AG08396 (cell line): ENCODE measurements at regions not wholly inside any gene's neighbourhood (a gene's known extent, or its start where the extent isn't known, plus 50 kb on each side); places are given as distances from the start of the nearest gene placed in this dataset.

Source experiments
- DNase-seq: peaks from one replicate; pipeline ENCODE4 v3.0.0; 2012; ENCODE audit warnings: low spot score, mixed read lengths

DNA sequence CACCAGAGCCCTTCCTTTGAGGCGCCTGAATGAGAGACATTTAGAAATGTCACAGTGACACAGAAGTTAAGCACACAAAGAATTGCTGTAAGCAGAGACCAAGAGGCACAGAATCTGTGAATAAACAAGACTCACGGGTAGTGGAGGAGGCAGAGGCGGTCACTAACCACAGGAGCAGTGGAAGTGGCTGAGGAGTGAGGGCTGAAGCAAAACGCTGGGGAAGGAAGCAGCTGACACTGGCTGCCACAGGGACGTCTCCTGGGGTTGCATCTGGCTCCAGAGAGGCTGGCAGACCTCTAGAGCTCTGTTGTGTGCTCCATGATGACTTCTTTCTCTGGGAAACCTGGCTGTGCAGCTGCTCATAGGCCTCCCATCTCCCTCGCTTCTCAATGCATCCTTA, 65.0 kb upstream of the SLC2A12 start:
- DNase-seq: peak; percentile 45

- no peak for DNase-seq
These were observed 63.3 kb upstream of the SLC2A12 start for GRCh38 chr6:134115715-134116074.

DNA sequence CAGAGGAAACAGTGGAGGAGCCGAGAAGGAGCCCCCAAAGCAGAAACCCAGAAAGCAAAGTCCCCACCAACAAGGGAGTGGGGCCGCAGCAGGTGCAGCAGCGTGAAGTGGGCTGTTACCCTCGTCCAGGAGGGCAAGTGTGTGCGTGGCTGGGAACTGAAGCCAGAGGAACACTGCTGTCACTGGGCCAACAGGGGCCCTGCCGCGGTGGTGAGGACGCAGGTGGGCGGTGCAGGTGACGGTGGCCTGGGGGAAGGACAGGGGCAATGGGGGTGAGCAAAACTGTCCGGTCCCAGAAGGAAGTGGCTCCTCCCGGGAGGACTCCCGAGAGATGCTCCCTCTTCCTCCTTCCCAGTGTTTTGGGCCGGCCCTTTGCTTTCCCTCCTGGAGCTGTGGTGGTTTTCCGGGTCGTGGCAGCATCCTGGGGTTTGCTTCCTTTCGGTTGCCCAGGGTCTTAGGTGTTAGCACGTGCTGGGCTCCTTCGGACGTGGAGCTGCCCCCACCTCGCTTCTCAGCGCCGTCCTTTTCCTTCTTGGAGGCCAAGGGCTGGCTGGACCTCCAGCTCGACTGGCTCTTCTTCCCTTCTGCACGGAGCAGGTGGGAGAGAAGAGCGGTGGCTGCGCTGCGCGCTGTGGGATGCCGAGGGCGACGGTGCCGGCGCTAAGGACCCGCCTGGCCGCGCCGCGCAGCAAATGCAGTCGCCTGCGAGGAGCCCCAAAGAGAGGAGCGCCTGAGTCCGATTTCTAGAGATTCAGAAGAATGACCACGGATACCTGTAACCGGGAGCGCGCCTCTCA, 62.7 kb upstream of the SLC2A12 start:
- DNase-seq: no peak

DNA sequence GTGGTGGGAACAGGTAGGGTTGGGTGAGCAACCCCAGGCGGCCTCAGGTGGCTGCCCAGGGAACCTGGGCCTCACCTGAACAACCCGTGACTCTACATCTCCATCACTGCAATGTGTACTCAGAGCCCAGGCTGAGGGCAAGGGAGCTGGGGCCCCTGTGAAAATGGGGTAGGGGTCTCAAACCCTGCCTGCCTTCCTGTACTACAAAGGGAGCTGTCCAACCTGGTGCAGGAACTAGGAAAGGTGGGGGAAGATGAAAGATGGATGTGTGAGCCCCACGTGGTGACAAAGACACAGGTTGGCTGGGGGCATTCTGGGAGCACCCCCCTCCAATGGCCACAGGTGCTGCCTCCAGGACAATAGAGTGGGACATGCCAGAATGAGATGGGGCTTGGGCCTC, 62.1 kb upstream of the SLC2A12 start:
- DNase-seq: no peak

- DNase-seq: no peak
These were observed 59.3 kb upstream of the SLC2A12 start for GRCh38 chr6:134111726-134112125.

DNA sequence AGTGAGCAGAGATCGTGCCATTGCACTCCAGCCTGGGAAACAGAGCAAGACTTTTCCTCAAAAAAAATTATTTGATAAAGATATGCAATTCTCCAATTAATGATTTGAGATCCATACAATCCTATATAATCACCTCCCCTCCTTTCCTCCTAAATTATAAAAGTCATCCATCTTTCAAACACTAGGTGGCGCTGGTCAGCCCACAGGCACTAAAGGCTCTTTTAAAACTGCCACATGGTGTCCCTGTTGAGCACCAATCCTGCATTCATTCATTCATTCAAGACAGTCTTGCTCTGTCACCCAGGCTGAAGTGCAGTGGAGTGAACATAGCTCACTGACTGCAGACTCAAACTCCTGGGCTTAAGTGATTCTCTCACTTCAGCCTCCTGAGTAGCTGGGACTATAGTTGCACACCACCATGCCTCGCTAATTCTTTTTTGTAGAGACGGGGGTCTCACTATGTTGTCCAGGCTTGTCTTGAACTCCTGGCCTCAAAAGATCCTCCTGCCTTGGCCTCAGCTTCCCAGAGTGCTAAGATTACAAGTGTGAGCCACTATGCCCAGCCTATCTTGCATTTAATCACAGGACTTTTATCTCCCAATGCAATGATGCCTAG, 58.7 kb upstream of the SLC2A12 start:
- DNase-seq: peak; percentile 78

DNA sequence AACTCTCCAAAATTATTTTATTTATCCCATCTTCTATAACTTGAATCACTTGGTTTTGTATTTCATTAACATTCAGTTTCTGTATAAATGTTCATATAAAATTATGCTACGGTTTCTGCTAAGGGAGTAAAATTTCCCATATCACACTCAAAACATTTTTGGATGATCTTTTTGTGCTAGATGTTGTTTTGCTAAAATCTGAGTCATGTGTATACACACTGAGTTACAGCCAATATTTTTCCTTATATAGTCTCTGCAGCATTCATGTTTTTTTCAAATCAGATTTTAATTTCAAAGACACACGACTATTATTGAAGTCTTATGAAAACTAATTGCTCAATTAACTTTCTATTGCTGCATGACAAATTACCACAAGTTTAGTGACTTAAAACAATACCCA, 54.3 kb upstream of the SLC2A12 start:
- no peak for DNase-seq

GRCh38 chr6:134105940-134106339, 53.5 kb upstream of the SLC2A12 start:
- DNase-seq: no peak

GRCh38 chr6:134103006-134103405, 50.6 kb upstream of the SLC2A12 start:
- DNase-seq: no peak
